Colonic mucosa (tissue), 4 donors: ENCODE measurements at regions not wholly inside any gene's neighbourhood (a gene's known extent, or its start where the extent isn't known, plus 50 kb on each side); places are given as distances from the start of the nearest gene placed in this dataset.

Experiments
- DNase-seq: peaks from one replicate; pipeline ENCODE4 v3.0.0-alpha.2; 2020
- H3K27ac ChIP-seq: fragments of 200-600 bp; one replicate; pipeline ENCODE4 v1.8.0; 2021
- H3K27me3 ChIP-seq: fragments of 200-600 bp; one replicate; pipeline ENCODE4 v1.8.0; 2021
- H3K36me3 ChIP-seq: fragments of 200-600 bp; one replicate; pipeline ENCODE4 v1.8.0; 2021
- H3K4me1 ChIP-seq: fragments of 200-600 bp; one replicate; pipeline ENCODE4 v1.8.0; 2021; ENCODE audit warnings: mild to moderate bottlenecking
- H3K4me3 ChIP-seq: fragments of 200-600 bp; one replicate; pipeline ENCODE4 v1.8.0; 2021
- H3K9ac ChIP-seq, 2 donors: one replicate each; pipeline ENCODE4 v1.7.0; 2013; ENCODE audit warnings: control low read depth in 2 of 2, low read depth in 2 of 2, low read length in 2 of 2
- H3K9me3 ChIP-seq: fragments of 200-600 bp; one replicate; pipeline ENCODE4 v1.8.0; 2021
- CTCF ChIP-seq: fragments of 200-600 bp; IDR thresholded peaks from one replicate; pipeline ENCODE4 v1.8.0; 2022; ENCODE audit warnings: antibody characterized with exemption, mild to moderate bottlenecking
- intact Hi-C: fragments of 100-400 bp; cut with DNase I; formaldehyde crosslinking; loops from one replicate; pipeline ENCODE4 v1.14.1; 2022
- donor health status: healthy.
- donor health status: DM: no; HTN: no; CAD: no.
- donor health status: DM: no; HTN: no; CAD: no.

GRCh38 chr14:41299924-41300323 lies 306.8 kb upstream of the LRFN5 start:
- TF ChIP-seq CTCF = no peak
- intact Hi-C loops = no loop called here
- Histone ChIP-seq H3K9ac (no peak overlapping the region), H3K27ac (no peak overlapping the region), H3K36me3 (no peaks in the 10 kb centered on the region), H3K27me3 (no peaks in the 10 kb centered on the region), H3K4me1 (no peaks in the 10 kb centered on the region), H3K9me3 (no peaks in the 10 kb centered on the region), H3K4me3 (no peak overlapping the region)
- no peak for DNase-seq

- H3K4me3 ChIP-seq = no peak overlapping the region
- no peaks in the 10 kb centered on the region for H3K27me3 ChIP-seq
- H3K4me1 ChIP-seq = no peaks in the 10 kb centered on the region
- no peak for DNase-seq
- no peak for TF ChIP-seq CTCF
- no peak overlapping the region for H3K27ac ChIP-seq
- H3K36me3 ChIP-seq = no peaks in the 10 kb centered on the region
- H3K9me3 ChIP-seq = no peaks in the 10 kb centered on the region
- intact Hi-C loops = no loop called here
- no peak overlapping the region for H3K9ac ChIP-seq
Measured at GRCh38 chr14:41298328-41298690, 308.4 kb upstream of the LRFN5 start.

GRCh38 chr14:41297576-41298327 lies 308.9 kb upstream of the LRFN5 start:
- Histone ChIP-seq H3K4me3 (no peak overlapping the region), H3K27ac (no peak overlapping the region), H3K9me3 (no peaks in the 10 kb centered on the region), H3K4me1 (no peaks in the 10 kb centered on the region), H3K27me3 (no peaks in the 10 kb centered on the region), H3K36me3 (no peaks in the 10 kb centered on the region), H3K9ac (no peak overlapping the region)
- TF ChIP-seq CTCF = no peak
- DNase-seq = no peak
- intact Hi-C loops = no loop called here

- Histone ChIP-seq H3K36me3 (no peaks in the 10 kb centered on the region), H3K27me3 (no peaks in the 10 kb centered on the region), H3K9me3 (no peaks in the 10 kb centered on the region), H3K4me3 (no peak overlapping the region), H3K4me1 (no peaks in the 10 kb centered on the region), H3K9ac (no peak overlapping the region), H3K27ac (no peak overlapping the region)
- intact Hi-C loops = no loop called here
- no peak for TF ChIP-seq CTCF
- DNase-seq = no peak
Measured at GRCh38 chr14:41295734-41296133, 310.9 kb upstream of the LRFN5 start.

GRCh38 chr14:41289025-41289424 lies 317.7 kb upstream of the LRFN5 start:
- no peak for TF ChIP-seq CTCF
- Histone ChIP-seq H3K9me3 (no peaks in the 10 kb centered on the region), H3K27me3 (no peaks in the 10 kb centered on the region), H3K36me3 (no peaks in the 10 kb centered on the region), H3K9ac (no peak overlapping the region), H3K4me3 (no peak overlapping the region), H3K4me1 (no peaks in the 10 kb centered on the region), H3K27ac (no peak overlapping the region)
- intact Hi-C loops = no loop called here
- DNase-seq = no peak
